GM19025 (cell line): ENCODE measurements at regions not wholly inside any gene's neighbourhood (a gene's known extent, or its start where the extent isn't known, plus 50 kb on each side); places are given as distances from the start of the nearest gene placed in this dataset.
"Not testable (repeated sequence)": the region's sequence is repeated elsewhere in the genome, so short reads cannot be mapped to it uniquely, and the experiment has no call there.

Experiments
- ATAC-seq: cut with Tn5 transposase; IDR thresholded peaks from one replicate; pipeline ENCODE4 v1.9.1; 2021; ENCODE audit warnings: mild to moderate bottlenecking, low read depth, moderate library complexity; ENCODE audit not compliant: unreplicated experiment

DNA sequence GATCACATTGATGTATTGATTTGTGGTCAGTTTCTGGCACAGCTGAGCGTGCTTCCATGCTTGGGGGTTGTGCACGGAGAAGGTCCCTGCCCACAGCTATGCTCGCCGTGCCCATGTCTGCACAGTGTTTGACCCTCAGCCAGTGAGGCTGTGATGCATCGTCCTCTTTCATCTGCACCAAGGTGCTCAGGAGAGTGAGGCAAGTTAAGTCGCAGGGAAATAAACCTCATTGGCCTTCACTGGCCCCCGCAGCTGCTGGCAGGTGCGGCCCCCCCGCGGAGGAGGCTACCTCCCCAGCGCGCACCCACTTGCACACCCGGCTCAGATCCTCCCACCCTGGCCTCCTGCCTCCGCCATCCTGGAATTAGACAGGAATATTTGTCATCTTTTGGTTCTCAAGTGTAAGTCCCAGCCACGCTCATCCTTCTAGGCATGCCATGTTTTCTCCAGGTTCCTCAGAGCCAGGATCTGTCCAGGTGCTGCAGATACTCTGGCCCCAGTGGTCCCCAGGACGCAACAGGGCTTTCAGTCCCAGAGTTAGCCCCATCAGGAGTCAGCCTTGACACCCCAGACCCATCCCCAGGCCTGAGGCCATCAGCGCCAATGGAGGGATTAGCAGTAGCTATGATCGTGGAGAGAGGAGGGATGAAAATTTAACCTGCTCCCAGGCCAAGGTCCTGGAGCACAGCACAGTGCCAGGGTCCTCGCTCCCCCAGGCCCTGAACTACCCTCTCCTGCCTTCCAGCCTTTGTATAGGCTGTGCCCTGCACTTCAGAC, 93.7 kb downstream of the OAT start:
- no peak for ATAC-seq

GRCh38 chr10:124324451-124324850, 94.3 kb downstream of the OAT start:
- no peak for ATAC-seq

GRCh38 chr10:124323806-124324205, 94.9 kb downstream of the OAT start:
- ATAC-seq: no peak

DNA sequence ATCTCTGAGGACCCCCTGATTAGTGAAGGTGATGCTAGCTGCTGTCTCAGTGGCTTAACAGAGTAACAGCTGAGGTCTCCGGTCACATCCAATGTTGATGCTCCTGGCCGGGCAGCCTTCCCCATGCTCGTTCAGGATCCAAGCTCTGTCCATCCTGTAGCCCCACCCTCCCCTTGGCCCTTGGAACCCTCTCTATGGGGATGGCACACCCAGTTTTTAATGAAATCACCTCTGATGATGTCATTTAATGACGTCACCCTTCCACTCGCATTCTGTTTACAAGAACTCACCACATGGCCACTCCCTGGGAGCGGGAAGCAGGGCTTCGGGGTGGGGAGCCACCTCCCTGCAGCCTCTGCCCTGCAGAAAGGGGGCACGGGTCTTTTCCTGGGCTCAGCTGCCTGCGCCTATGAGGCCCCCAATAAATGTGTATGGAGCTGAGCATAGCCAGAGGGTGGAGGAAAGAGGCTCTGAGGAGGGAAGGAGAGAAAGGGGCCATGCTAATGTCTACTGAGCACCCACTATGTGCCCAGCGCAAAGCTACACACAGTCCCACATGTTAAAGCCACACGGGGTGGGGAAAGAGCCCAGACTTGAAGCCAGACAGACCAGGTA, 95.5 kb downstream of the OAT start:
- no peak for ATAC-seq

DNA sequence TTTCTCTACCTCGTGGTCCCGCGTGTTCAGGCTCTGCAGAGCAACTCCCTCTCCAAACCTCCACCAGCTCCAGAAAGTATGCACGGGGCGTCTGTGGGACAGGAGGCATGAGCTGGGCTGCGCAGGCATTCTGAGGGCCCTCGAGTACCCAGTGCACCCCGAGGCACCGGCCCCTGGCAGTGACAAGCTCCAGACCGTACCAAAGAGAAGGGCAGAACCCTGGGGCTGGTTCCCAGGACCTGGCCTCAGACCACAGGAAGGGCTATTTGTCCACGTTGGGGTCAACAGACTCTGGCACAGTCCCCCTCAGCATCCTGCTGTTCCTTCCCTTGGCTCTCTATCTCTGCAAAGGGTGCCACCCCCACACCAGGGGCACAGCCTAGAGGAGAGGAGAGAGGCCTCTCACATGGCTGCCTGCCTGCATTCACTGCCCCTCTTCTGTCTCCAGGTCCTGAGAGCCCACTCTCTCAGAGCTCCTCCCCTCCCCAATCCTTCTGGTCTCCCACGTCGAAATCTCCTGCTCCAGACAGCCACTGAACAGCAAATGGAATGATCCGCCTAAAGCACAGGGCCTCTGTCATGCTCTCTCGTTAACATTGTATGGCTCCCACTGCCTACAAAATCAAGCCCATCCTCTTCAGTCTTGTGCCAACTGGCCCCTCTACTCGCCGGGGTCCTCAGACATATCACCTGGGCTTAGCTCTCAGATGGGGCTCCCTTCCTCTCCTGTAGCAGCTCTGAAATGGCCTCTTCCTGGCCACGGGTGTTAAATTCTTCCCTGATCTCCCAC, 96.3 kb downstream of the OAT start:
- ATAC-seq: no peak

GRCh38 chr10:124321433-124322089, 97.2 kb downstream of the OAT start:
- no peak for ATAC-seq

- no peak for ATAC-seq
Observed at GRCh38 chr10:124320778-124321432, 97.8 kb downstream of the OAT start.

- ATAC-seq: no peak
Observed at GRCh38 chr10:124319926-124320391, 98.8 kb downstream of the OAT start.

- ATAC-seq: not testable (repeated sequence)
Observed at GRCh38 chr10:124319520-124319919, 99.2 kb downstream of the OAT start.

DNA sequence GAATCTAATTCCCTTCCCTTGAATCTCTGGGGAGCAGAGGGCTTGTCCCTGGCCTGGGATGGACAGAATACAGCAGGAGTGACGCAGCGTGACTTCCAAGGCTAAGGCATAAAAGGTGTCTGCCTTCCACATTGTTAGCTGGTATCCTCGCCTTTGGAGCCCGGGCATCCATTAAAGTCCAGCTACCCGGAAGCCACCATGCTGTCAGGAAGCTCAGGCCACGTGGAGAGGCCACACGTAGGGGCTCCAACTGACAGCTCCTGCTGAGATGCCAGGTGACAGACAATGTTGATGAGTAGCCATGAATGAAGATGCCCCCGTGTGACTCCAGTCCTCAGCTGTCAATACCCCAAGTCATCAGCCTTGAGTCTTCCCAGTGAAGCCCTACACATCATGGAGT, 99.9 kb downstream of the OAT start:
- no peak for ATAC-seq

DNA sequence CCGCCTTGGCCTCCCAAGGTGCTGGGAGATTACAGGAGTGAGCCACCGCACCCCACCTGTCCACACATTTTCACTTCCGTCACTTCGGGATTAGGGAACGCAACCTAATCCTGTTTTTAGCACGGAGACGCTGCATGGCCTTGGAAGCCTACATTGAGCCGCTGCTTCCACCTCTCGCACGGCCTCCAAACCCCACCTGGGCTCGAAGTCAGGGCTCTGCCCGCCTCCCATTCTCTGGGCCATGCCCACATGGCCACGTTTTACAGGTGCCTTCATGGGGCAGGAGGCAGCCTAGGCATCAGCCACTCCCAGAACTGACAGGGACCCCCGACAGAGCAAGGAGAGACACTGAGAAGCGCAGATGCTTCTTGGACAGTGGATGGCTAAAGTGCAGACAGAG, 100.6 kb downstream of the OAT start:
- no peak for ATAC-seq

DNA sequence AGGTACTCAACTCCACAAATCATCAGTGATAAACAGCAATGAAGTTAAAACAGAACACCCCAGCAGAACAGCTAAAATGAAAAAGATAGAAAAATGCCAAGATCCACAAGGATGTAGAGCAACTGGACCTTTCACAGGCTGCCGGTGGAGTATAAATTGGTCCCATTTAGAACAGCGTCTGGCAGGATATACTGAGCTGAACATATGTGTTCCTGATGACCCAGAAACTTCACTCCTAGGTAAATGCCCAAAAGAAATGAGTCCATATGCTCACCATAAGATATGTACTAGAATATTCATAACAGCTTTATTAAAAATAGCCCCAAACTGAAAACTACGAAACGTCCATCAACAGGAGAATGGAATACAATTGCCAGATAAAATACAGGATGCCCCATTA, 102.4 kb downstream of the OAT start:
- ATAC-seq: no peak

DNA sequence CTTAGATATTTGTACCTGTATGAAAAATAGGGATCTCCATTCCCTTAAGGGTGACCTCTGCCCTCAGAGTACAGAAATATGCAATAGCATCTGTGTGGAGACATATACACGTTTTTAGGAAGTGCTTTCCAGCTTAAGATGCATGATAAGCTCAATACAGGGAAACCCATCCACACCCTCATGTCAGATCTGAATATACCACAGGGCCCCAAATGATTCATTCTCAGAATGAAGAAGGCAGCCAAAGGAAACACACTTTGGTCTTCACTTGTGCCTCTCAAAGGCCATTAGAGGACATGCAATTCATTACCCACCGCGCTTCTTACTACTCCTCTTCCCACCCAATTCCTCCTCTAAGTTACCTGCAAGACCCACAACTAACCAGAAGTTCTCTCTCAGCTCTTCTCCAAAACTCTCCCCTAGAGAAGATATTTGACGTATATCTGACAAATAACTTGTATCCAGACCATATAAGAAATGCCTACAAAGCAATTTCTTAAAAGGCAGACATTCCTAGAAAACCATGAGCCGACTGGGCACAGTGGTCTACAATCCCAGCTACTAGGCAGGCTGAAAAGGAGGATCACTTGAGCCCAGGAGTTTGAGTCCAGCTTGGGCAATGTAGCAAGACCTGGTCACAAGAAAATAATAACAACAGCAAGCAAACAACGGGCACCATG, 103.0 kb downstream of the OAT start:
- no peak for ATAC-seq

- no peak for ATAC-seq
Observed at GRCh38 chr10:124313374-124313773, 105.3 kb downstream of the OAT start.

DNA sequence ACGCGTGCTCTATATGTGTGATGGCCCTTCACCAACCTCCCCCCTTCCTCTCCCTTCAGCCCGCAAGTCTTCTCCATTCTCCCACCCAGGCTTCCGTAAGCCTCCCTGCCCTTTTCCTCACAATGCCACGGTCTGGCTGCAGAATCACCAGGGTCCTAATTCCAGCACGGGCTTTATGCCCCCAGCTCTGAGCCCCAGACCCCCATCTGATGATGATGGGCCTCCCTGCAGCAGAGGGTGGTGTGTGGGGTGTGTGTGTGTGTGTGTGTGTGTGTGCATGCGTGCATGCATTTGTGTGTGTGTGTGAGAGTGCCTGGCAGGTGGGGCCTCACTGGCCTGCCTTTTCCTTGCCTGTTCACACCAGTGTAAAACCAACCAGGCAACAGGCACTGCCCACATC, 109.9 kb downstream of the OAT start:
- ATAC-seq: no peak

GRCh38 chr10:124308056-124308645, 110.6 kb downstream of the OAT start:
- no peak for ATAC-seq

DNA sequence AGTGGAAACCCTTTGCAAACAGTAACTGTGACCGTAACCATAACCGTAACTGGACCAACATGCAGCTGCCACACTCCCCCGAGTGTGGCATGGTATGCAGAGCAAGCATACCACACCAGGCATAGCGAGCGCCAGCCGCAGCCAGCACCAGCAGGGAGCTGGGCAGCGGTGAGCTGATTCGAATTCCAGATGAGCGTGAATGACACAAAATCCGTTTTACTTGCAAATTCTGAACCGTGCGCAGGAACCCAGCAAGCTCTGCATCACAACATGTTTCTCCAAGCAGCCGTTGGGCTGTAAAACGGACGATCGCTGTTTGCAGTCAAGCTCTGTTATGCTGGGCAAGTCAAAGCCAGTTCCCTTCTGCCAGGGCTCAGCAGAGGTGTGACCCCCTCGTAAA, 111.1 kb downstream of the OAT start:
- ATAC-seq: no peak

GRCh38 chr10:124306922-124307371, 111.8 kb downstream of the OAT start:
- no peak for ATAC-seq

GRCh38 chr10:124306520-124306919, 112.2 kb downstream of the OAT start:
- no peak for ATAC-seq
